A673 (cell line): ENCODE measurements at regions not wholly inside any gene's neighbourhood (a gene's known extent, or its start where the extent isn't known, plus 50 kb on each side); places are given as distances from the start of the nearest gene placed in this dataset.

Experiments used
- BruUV-seq: library from RNA; stranded (reverse); fragments of 400-500 nt; replicated peaks from 2 replicates; lab custom pipeline; 2021; lab: Mats Ljungman, UMichigan
- CTCF ChIA-PET: fragments of 300-600 bp; sonication (Branson Sonifier 250); formaldehyde crosslinking; loops from one replicate; lab custom pipeline; 2022; ENCODE audit warnings: antibody characterized with exemption; lab: Charles Lee
- POLR2A ChIA-PET: fragments of 300-600 bp; sonication (Branson Sonifier 250); formaldehyde crosslinking; loops from one replicate; lab custom pipeline; 2022; ENCODE audit warnings: antibody characterized with exemption; ENCODE audit not compliant: low non-redundant PET; lab: Charles Lee
- DNase-seq: peaks from one replicate; pipeline ENCODE4 v3.0.0-alpha.2; 2015; ENCODE audit warnings: low spot score
- H3K27ac ChIP-seq: fragments of 200-600 bp; sonication (generic); 2 replicates; pipeline ENCODE4 v1.5.1; 2016; ENCODE audit warnings: mixed run types, low read depth, mild to moderate bottlenecking, mixed read lengths, antibody characterized with exemption, low read length; ENCODE audit not compliant: poor library complexity, severe bottlenecking
- H3K27me3 ChIP-seq: fragments of 200-600 bp; sonication (generic); replicated peaks from 2 replicates; pipeline ENCODE4 v1.6.1; 2017; ENCODE audit warnings: mixed run types, low read depth, mild to moderate bottlenecking, mixed read lengths, antibody characterized with exemption, low read length; ENCODE audit not compliant: insufficient read depth, poor library complexity
- H3K36me3 ChIP-seq: fragments of 200-600 bp; sonication (generic); 2 replicates; pipeline ENCODE4 v1.6.1; 2016; ENCODE audit warnings: mixed run types, mild to moderate bottlenecking, mixed read lengths, antibody characterized with exemption, low read length; ENCODE audit not compliant: insufficient read depth, poor library complexity, severe bottlenecking
- H3K4me1 ChIP-seq: fragments of 200-600 bp; sonication (generic); 2 replicates; pipeline ENCODE4 v1.6.1; 2017; ENCODE audit warnings: mixed run types, mild to moderate bottlenecking, mixed read lengths, antibody characterized with exemption, low read length; ENCODE audit not compliant: insufficient read depth, poor library complexity, severe bottlenecking
- H3K4me3 ChIP-seq: fragments of 200-600 bp; sonication (generic); 2 replicates; pipeline ENCODE4 v1.5.1; 2016; ENCODE audit warnings: low read depth, mixed run types, mild to moderate bottlenecking, mixed read lengths, low read length; ENCODE audit not compliant: poor library complexity, severe bottlenecking
- H3K9me3 ChIP-seq: fragments of 200-600 bp; sonication (generic); 2 replicates; pipeline ENCODE4 v1.6.1; 2016; ENCODE audit warnings: mixed run types, low read depth, mild to moderate bottlenecking, mixed read lengths, antibody characterized with exemption, low read length; ENCODE audit not compliant: poor library complexity, severe bottlenecking
- EZH2 ChIP-seq: fragments of 200-600 bp; sonication (generic); IDR thresholded peaks from 2 replicates; pipeline ENCODE4 v1.6.1; 2017; ENCODE audit warnings: borderline replicate concordance, low read depth, mild to moderate bottlenecking, mixed read lengths, antibody characterized with exemption, low read length; ENCODE audit not compliant: poor library complexity, severe bottlenecking
- intact Hi-C: fragments of 100-400 bp; cut with micrococcal nuclease; formaldehyde crosslinking; loops from one replicate; pipeline ENCODE4 v1.10.0; 2022; ENCODE audit not compliant: unreplicated experiment
- TF ChIP-seq, protein P1 (sequence below): fragments of 300-800, 200-600 bp; sonication (generic); conservative IDR thresholded peaks from 2 replicates; pipeline ENCODE4 v1.5.1; 2017; ENCODE audit warnings: low read depth, mild to moderate bottlenecking, antibody characterized with exemption, low read length, moderate library complexity, mixed read lengths

DNA sequence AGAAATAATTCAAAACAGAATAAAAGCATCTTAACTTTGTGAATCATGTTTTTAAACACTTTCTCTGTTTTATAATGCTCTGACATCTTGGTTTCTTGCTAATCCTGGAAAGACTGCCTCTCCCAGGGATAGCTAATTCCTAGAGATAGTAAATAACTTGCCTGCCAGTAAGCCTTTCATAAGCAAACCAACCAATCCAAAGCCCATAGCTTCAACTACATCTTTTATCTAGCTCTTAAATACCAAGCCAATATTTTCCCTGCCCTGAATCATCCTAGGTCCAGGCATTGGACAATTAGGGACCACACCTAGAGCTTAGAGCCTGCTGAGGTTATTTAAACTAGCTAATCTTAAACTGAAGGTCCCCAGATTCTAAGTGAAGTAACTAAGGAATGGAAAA, 223.7 kb upstream of the DIPK2B start:
- TF ChIP-seq, protein P1, sequence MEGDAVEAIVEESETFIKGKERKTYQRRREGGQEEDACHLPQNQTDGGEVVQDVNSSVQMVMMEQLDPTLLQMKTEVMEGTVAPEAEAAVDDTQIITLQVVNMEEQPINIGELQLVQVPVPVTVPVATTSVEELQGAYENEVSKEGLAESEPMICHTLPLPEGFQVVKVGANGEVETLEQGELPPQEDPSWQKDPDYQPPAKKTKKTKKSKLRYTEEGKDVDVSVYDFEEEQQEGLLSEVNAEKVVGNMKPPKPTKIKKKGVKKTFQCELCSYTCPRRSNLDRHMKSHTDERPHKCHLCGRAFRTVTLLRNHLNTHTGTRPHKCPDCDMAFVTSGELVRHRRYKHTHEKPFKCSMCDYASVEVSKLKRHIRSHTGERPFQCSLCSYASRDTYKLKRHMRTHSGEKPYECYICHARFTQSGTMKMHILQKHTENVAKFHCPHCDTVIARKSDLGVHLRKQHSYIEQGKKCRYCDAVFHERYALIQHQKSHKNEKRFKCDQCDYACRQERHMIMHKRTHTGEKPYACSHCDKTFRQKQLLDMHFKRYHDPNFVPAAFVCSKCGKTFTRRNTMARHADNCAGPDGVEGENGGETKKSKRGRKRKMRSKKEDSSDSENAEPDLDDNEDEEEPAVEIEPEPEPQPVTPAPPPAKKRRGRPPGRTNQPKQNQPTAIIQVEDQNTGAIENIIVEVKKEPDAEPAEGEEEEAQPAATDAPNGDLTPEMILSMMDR: no peak
- TF ChIP-seq EZH2: no peak
- no peaks in the 10 kb centered on the region for H3K36me3 ChIP-seq
- H3K27me3 ChIP-seq: peaks cover 5% of the 10 kb centered on the region
- ChIA-PET POLR2A (no interaction called here), CTCF (no interaction called here)
- H3K27ac ChIP-seq: no peak overlapping the region
- no peak for DNase-seq
- intact Hi-C loops: no loop called here
- no TSS peak for BruUV-seq
- H3K4me1 ChIP-seq: no peaks in the 10 kb centered on the region
- H3K4me3 ChIP-seq: no peak overlapping the region
- no peaks in the 10 kb centered on the region for H3K9me3 ChIP-seq

DNA sequence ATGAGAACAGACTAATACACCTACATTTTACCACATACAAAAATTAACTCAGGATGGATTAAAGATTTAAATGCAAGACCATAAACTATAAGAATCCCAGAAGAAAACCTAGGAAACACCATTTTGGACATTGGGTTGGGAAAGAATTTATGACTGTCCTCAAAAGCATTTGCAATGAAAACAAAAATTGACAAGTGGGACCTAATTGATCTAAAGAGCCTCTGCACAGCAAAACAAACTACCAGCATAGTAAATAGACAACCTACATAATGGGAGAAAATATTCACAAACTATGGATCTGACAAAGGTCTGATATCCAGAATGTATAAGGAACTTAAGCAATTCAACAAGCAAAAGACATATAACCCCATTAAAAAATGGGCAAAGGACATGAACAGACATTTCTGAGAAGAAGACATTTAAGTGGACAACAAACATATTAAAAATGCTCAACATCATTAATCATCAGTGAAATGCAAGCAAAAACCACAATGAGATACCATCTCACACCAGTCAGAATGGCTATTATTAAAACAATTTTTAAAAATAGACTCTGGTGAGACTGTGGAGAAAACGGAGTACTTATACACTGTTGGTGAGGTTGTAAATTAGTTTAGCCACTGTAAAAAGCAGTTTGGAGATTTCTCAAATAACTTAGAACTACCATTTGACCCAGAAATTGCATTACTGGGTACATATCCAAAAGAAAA, 221.7 kb upstream of the DIPK2B start:
- no peaks in the 10 kb centered on the region for H3K4me1 ChIP-seq
- ChIA-PET POLR2A (no interaction called here), CTCF (no interaction called here)
- peaks cover 2% of the 10 kb centered on the region for H3K27me3 ChIP-seq
- no peak for DNase-seq
- BruUV-seq: no TSS peak
- H3K36me3 ChIP-seq: no peaks in the 10 kb centered on the region
- H3K4me3 ChIP-seq: no peak overlapping the region
- TF ChIP-seq, protein P1: no peak
- no peak for TF ChIP-seq EZH2
- intact Hi-C loops: no loop called here
- H3K9me3 ChIP-seq: no peaks in the 10 kb centered on the region
- H3K27ac ChIP-seq: no peak overlapping the region

DNA sequence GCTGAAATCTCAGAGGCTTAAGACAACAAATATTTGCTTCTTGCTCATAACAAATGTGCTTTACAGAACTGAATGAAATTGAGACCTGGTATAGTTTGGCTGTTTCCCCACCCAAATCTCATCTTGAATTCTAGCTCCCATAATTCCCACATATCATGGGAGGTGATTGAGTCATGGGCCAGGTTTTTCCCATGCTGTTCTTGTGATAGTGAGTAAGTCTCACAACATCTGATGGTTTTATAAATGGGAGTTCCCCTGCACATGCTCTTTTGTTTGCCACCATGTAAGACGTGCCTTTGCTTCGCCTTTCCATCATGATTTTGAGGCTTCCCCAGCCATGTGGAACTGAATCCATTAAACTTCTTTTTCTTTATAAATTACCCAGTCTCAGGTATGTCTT, 221.1 kb upstream of the DIPK2B start:
- DNase-seq: no peak
- TF ChIP-seq, protein P1: no peak
- no peak for TF ChIP-seq EZH2
- Histone ChIP-seq H3K9me3 (no peaks in the 10 kb centered on the region), H3K36me3 (no peaks in the 10 kb centered on the region), H3K4me3 (no peak overlapping the region), H3K27me3 (no peaks in the 10 kb centered on the region), H3K4me1 (no peaks in the 10 kb centered on the region), H3K27ac (no peak overlapping the region)
- intact Hi-C loops: no loop called here
- CTCF ChIA-PET: no interaction called here
- POLR2A ChIA-PET: no interaction called here
- BruUV-seq: no TSS peak
